ENCODE measurements at regions not wholly inside any gene's neighbourhood (a gene's known extent, or its start where the extent isn't known, plus 50 kb on each side); places are given as distances from the start of the nearest gene placed in this dataset.
A peak's percentile ranks its signal among the peaks of the same experiment; 100 is the strongest.

DNA sequence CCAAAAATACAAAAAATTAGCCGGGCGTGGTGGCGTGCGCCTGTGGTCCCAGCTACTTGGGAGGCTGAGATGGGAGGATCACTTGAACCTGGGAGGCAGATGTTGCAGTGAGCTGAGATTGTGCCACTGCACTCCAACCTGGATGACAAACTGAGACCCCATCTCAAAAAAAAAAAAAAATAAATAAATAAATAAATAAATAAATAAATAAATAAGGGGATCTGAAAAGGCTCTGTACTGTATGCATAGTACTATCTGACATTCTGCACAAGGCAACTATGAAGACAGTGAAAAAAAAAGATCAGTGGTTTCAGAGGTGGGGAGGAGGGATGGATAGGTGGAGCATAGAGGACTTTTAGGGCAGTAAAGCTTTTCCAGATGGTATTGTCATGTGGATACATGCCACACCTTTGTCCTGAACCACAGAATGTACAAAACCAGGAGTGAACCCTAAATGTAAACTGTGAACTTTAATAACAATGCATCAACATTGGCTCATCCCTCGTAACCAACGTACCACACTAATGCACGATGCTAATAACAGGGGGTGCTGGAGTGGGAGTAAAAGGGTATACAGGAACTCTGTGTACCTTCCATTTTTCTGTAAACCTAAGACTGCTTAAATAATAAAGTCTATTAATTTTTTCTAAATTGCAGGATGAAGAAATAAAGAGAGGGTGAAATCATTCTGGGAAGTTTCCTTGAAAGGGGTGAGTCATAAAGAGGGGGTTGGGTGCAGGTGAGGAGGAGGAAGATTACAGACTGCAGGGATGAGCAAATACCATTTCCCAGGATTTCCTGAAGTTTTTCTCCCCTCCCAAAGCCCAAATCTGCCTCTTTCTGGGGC lies 155.8 kb upstream of the SDK2 start:
- Mint-ChIP-seq H3K9me3 (peaks cover 0 to 21% of the 10 kb centered on the region in 2 donors), H3K27me3 (no peaks in the 10 kb centered on the region), H3K27ac (no peak overlapping the region), H3K4me3 (no peak overlapping the region), H3K4me1 (peaks cover 6% of the 10 kb centered on the region)
- DNase-seq (no peak), ATAC-seq (no peak)

DNA sequence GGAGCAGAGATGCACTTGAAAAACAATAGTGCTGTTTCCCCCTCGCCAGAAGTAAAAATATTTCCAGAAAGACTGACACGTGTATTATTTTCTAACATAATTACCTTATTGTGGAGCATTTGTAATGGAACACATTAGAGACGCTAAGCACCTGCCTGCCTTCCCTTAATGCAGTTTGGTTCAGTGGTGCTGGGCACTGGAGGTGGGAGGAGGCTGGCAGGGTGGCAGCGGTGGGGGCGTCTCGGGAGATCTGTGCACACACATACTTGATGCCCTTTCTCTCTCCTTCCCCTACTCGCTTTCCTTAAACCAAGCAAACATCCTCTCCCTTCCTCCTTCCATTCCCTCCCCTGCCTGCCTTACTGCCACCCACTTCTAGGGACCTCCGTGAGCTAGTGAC lies 156.6 kb upstream of the SDK2 start:
- Mint-ChIP-seq H3K4me1 (peaks cover 6% of the 10 kb centered on the region), H3K9me3 (peaks cover 5 to 21% of the 10 kb centered on the region in 2 donors)
- no peak for ATAC-seq

GRCh38 chr17:73801455-73802100 lies 157.3 kb upstream of the SDK2 start:
- Mint-ChIP-seq H3K27me3 (no peaks in the 10 kb centered on the region), H3K4me1 (peaks cover 6% of the 10 kb centered on the region), H3K4me3 (no peak overlapping the region), H3K9me3 (peaks cover 5 to 21% of the 10 kb centered on the region in 2 donors), H3K27ac (no peak overlapping the region)
- ATAC-seq (no peak), DNase-seq (no peak)

More for the DNA sequence above, 156.6 kb upstream of the SDK2 start:
- no peak overlapping the region for H3K27ac Mint-ChIP-seq
- no peaks in the 10 kb centered on the region for H3K27me3 Mint-ChIP-seq
- DNase-seq, result no peak
- no peak overlapping the region for H3K4me3 Mint-ChIP-seq

- DNase-seq (no peak), ATAC-seq (no peak)
- Mint-ChIP-seq H3K9me3 (peaks cover 5 to 21% of the 10 kb centered on the region in 2 donors), H3K4me1 (peaks cover 6% of the 10 kb centered on the region), H3K27me3 (no peaks in the 10 kb centered on the region), H3K27ac (no peak overlapping the region), H3K4me3 (no peak overlapping the region)
These were observed 158.1 kb upstream of the SDK2 start for GRCh38 chr17:73802314-73802713.

- Mint-ChIP-seq H3K27ac (no peak overlapping the region), H3K4me3 (no peak overlapping the region), H3K27me3 (no peaks in the 10 kb centered on the region), H3K9me3 (peaks cover 5 to 21% of the 10 kb centered on the region in 2 donors), H3K4me1 (peaks cover 6% of the 10 kb centered on the region)
- DNase-seq (no peak), ATAC-seq (no peak)
These were observed 158.6 kb upstream of the SDK2 start for GRCh38 chr17:73802871-73803270.

DNA sequence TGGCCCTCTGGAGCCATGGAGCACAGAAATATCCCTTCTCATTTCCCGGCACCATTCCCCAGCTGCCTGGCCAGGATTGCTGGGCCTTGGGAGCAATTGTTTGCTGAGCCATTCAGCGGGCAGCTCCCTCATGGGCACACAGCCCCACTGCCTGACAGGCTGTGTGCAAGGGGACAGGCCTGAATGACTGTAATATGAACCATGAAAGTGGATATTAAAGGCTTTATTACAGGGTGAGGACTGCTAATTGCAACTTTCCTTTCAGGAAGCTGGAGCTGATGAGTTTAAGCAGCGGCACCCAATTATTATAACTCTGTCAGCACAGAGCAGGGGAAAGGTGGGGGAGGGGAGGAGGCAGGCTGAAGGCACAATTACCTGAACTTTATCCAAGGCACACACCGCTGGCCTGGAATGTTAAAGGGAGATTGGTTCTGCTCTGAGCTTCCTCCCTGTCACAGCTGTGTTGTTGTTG lies 159.8 kb upstream of the SDK2 start:
- no peak for ATAC-seq

GRCh38 chr17:73806768-73807167 lies 162.5 kb upstream of the SDK2 start:
- no peaks in the 10 kb centered on the region for H3K4me1 Mint-ChIP-seq
- DNase-seq (no peak), ATAC-seq (no peak)
- peaks cover 5 to 19% of the 10 kb centered on the region in 2 donors for H3K9me3 Mint-ChIP-seq
- no peaks in the 10 kb centered on the region for H3K27me3 Mint-ChIP-seq
- H3K27ac Mint-ChIP-seq, result no peak overlapping the region
- no peak overlapping the region for H3K4me3 Mint-ChIP-seq

More for the DNA sequence above, 159.8 kb upstream of the SDK2 start:
- Mint-ChIP-seq H3K27ac (no peak overlapping the region), H3K27me3 (no peaks in the 10 kb centered on the region), H3K9me3 (peaks cover 5 to 21% of the 10 kb centered on the region in 2 donors), H3K4me1 (peaks cover 6% of the 10 kb centered on the region), H3K4me3 (no peak overlapping the region)
- no peak for DNase-seq

- ATAC-seq (no peak), DNase-seq (no peak)
- H3K4me3 Mint-ChIP-seq, result no peak overlapping the region
- no peaks in the 10 kb centered on the region for H3K27me3 Mint-ChIP-seq
- H3K4me1 Mint-ChIP-seq, result no peaks in the 10 kb centered on the region
- H3K9me3 Mint-ChIP-seq, result no peaks in the 10 kb centered on the region
- H3K27ac Mint-ChIP-seq, result no peak overlapping the region
These were observed 169.0 kb upstream of the SDK2 start for GRCh38 chr17:73813201-73813600.

DNA sequence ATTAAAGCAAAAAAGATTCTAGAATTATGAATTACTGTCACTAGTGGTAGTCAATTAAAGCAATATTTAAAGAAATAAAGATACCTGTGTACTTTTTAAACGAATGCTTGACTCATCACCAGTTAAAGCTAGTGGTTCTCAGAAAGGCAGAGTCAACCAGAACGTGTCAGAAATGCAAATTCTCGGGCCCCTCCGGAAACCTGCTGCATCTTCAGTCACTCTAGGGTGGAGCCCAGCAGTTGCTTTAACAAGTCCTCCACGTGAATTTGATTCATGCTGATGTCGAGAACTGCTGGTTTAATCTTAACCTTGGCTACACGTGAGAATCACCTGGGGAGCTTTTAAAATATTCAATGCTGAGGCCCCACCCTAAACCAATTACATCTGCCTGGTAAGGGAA lies 169.8 kb upstream of the SDK2 start:
- Mint-ChIP-seq H3K27me3 (no peaks in the 10 kb centered on the region), H3K27ac (no peak overlapping the region), H3K4me1 (no peaks in the 10 kb centered on the region), H3K9me3 (peaks cover 3 to 4% of the 10 kb centered on the region in 2 donors), H3K4me3 (no peak overlapping the region)
- no peak for ATAC-seq
- DNase-seq, result no peak

- Mint-ChIP-seq H3K27ac (no peak overlapping the region), H3K4me1 (no peaks in the 10 kb centered on the region), H3K9me3 (peaks cover 3 to 4% of the 10 kb centered on the region in 2 donors), H3K4me3 (no peak overlapping the region), H3K27me3 (no peaks in the 10 kb centered on the region)
- ATAC-seq (no peak), DNase-seq (no peak)
These were observed 171.2 kb upstream of the SDK2 start for GRCh38 chr17:73815474-73815873.

DNA sequence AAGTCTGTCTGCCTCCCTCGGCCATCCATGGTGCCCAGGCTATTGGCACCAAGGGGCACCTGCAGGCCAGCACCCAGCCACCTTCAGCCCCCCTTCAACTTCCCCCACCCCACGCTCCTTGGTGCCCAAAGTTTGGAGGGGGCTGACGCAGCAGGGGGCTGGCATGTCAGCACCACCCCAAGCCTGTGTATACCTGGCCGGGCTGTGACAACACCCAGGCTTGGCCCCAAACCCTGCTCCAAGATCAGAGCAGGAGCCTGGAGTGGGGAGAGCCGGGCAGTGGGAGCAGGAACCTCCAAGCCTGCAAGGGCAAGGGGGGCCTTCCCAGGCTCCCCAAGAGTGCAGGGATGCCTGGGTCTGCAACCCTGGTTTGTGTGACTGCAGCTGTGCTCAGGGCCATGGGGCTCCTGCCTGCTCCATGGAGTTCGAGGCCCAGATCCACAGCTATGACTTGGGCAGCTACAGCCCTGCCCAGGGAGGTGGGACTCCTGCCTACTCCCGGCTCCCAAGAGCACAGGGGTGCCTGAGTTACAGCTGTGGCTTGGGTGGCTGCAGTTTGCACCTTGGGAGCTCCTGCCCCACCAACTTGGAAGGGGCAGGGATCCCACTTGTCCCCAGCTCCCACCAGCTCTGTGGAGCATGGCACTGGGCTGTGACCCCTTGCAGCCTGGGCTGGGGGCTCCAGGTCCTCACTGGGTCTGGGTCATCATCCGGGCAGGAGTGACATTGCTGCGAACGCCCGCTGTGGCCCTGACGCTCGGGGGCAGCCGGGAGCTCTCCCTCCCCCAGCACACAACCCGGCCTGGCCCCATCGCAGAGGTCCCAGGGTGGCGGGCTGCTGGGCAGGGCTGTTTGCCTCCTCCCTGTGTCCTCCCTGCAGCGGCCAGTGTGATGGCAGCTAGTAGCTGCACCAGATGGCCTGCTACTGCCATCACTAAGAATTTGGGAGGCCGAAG lies 175.5 kb upstream of the SDK2 start:
- peaks cover 34% of the 10 kb centered on the region for H3K27me3 Mint-ChIP-seq
- no peak overlapping the region for H3K27ac Mint-ChIP-seq
- peaks cover 33% of the 10 kb centered on the region for H3K4me1 Mint-ChIP-seq
- ATAC-seq (no peak), DNase-seq (no peak)
- no peak overlapping the region for H3K4me3 Mint-ChIP-seq
- peaks cover 3 to 4% of the 10 kb centered on the region in 2 donors for H3K9me3 Mint-ChIP-seq

GRCh38 chr17:73820686-73821448 lies 176.6 kb upstream of the SDK2 start:
- ATAC-seq (no peak), DNase-seq (no peak)
- H3K27ac Mint-ChIP-seq, result no peak overlapping the region

DNA sequence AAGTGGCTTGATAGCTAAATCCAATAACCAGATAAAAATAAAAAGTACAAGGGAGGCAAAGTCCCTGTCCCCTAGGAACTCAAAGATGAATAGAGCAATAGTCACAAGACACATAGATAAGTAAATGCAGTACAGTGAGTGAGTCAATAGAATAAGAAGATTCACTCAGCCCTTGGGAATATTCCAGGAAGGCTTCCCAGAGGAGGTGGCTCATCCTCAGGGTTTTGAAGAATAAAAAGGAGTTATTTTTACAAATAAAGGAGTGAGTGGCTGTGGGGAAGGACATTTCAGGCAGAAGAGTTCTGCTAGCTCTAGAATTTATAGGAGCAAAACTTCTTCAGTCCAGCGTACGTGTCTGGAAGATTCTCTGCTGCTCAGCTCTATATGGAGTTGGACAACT lies 177.4 kb upstream of the SDK2 start:
- Mint-ChIP-seq H3K4me3 (no peak overlapping the region), H3K27ac (no peak overlapping the region), H3K27me3 (peaks cover 34% of the 10 kb centered on the region), H3K4me1 (peaks cover 37% of the 10 kb centered on the region), H3K9me3 (peaks cover 3 to 4% of the 10 kb centered on the region in 2 donors)
- no peak for DNase-seq
- no peak for ATAC-seq

More at GRCh38 chr17:73820686-73821448, 176.6 kb upstream of the SDK2 start:
- Mint-ChIP-seq H3K4me3 (no peak overlapping the region), H3K9me3 (peaks cover 3 to 4% of the 10 kb centered on the region in 2 donors), H3K4me1 (peaks cover 33% of the 10 kb centered on the region), H3K27me3 (peaks cover 34% of the 10 kb centered on the region)

GRCh38 chr17:73822371-73822770 lies 178.1 kb upstream of the SDK2 start:
- Mint-ChIP-seq H3K27ac (no peak overlapping the region), H3K9me3 (peaks cover 3 to 4% of the 10 kb centered on the region in 2 donors), H3K4me3 (peak overlapping the region in 1 of 2 donors; percentile 63), H3K27me3 (peaks cover 34% of the 10 kb centered on the region), H3K4me1 (peaks cover 44% of the 10 kb centered on the region)
- DNase-seq (no peak), ATAC-seq (peak; percentile 35)
